Natural killer cell (primary cell): ENCODE measurements at regions not wholly inside any gene's neighbourhood (a gene's known extent, or its start where the extent isn't known, plus 50 kb on each side); places are given as distances from the start of the nearest gene placed in this dataset.

Experiments
- ATAC-seq, 3 donors: fragments of 150-1000 bp in 2 of 3; fragments of 200-7000 bp in 1 of 3; cut with Tn5 transposase; 1 replicate in 1 of 3; 2 replicates in 2 of 3; pipeline ENCODE4 v1.10.0; 2021; ENCODE audit warnings: mild to moderate bottlenecking in 2 of 3, moderate library complexity in 2 of 3
- DNase-seq, 2 donors: peaks; one replicate each; pipeline versions ENCODE4 v3.0.0 to v3.0.0-alpha.2; 2013 to 2021; ENCODE audit warnings: mixed read lengths in 1 of 2
- H3K27ac ChIP-seq: one replicate; pipeline ENCODE4 v1.5.1; 2013; ENCODE audit warnings: mild to moderate bottlenecking, low read length
- H3K27me3 ChIP-seq: one replicate; pipeline ENCODE4 v1.6.1; 2013; ENCODE audit warnings: low read length; ENCODE audit not compliant: control insufficient read depth, insufficient read depth
- H3K36me3 ChIP-seq: one replicate; pipeline ENCODE4 v1.6.1; 2013; ENCODE audit warnings: low read length; ENCODE audit not compliant: control insufficient read depth, insufficient read depth
- H3K4me1 ChIP-seq: one replicate; pipeline ENCODE4 v1.6.1; 2013; ENCODE audit warnings: low read length; ENCODE audit not compliant: control insufficient read depth, insufficient read depth
- H3K4me3 ChIP-seq: one replicate; pipeline ENCODE4 v1.5.1; 2013; ENCODE audit warnings: low read length
- H3K9me3 ChIP-seq: one replicate; pipeline ENCODE4 v1.6.1; 2013; ENCODE audit warnings: low read length; ENCODE audit not compliant: control insufficient read depth, insufficient read depth
- H3K27ac Mint-ChIP-seq, 2 donors: one replicate each; pipeline ENCODE4 v1.8.0; 2022; ENCODE audit warnings: mild to moderate bottlenecking in 2 of 2, mixed read lengths in 2 of 2, moderate library complexity in 1 of 2
- H3K27me3 Mint-ChIP-seq, 2 donors: one replicate each; pipeline ENCODE4 v1.8.0; 2022; ENCODE audit warnings: low read depth in 2 of 2, mixed read lengths in 2 of 2
- H3K36me3 Mint-ChIP-seq: one replicate; pipeline ENCODE4 v1.8.0; 2022; ENCODE audit warnings: mixed read lengths
- H3K4me1 Mint-ChIP-seq, 2 donors: one replicate each; pipeline ENCODE4 v1.8.0; 2022; ENCODE audit warnings: mixed read lengths in 2 of 2
- H3K4me3 Mint-ChIP-seq: one replicate; pipeline ENCODE4 v1.8.0; 2022; ENCODE audit warnings: mild to moderate bottlenecking, moderate library complexity, mixed read lengths
- H3K9me3 Mint-ChIP-seq, 2 donors: one replicate each; pipeline ENCODE4 v1.8.0; 2022; ENCODE audit warnings: mixed read lengths in 2 of 2
- CTCF ChIP-seq: fragments of 200-600 bp; IDR thresholded peaks from one replicate; pipeline ENCODE4 v1.8.0; 2022; ENCODE audit warnings: antibody characterized with exemption
- WGBS: methylation state at CpG from one replicate; pipeline ENCODE4 v1.1.7; 2013; ENCODE audit warnings: missing lambda C conversion rate; ENCODE audit not compliant: insufficient coverage; 5-methylcytosine and 5-hydroxymethylcytosine counted together
- intact Hi-C: fragments of 100-400 bp; cut with micrococcal nuclease; formaldehyde crosslinking; loops from one replicate; pipeline ENCODE4 v1.14.2; 2022

- H3K4me3 ChIP-seq = no peak overlapping the region
- Mint-ChIP-seq H3K27ac (no peak overlapping the region), H3K9me3 (peaks cover 8 to 11% of the 10 kb centered on the region in 2 donors), H3K4me3 (no peak overlapping the region), H3K4me1 (no peaks in the 10 kb centered on the region), H3K27me3 (no peaks in the 10 kb centered on the region), H3K36me3 (no peaks in the 10 kb centered on the region)
- no peak for TF ChIP-seq CTCF
- peaks cover 3% of the 10 kb centered on the region for H3K9me3 ChIP-seq
- no peak for ATAC-seq
- no peaks in the 10 kb centered on the region for H3K27me3 ChIP-seq
- no peaks in the 10 kb centered on the region for H3K4me1 ChIP-seq
- no peaks in the 10 kb centered on the region for H3K36me3 ChIP-seq
- intact Hi-C loops = no loop called here
- no peak for DNase-seq
- no peak overlapping the region for H3K27ac ChIP-seq
These were observed 1015.8 kb downstream of the SORCS3 start for GRCh38 chr10:105656856-105657255.

GRCh38 chr10:105650306-105650705, 1009.2 kb downstream of the SORCS3 start:
- peaks cover 10 to 14% of the 10 kb centered on the region in 2 donors for H3K9me3 Mint-ChIP-seq
- ATAC-seq = no peak
- Histone ChIP-seq H3K36me3 (no peaks in the 10 kb centered on the region), H3K27me3 (no peaks in the 10 kb centered on the region), H3K4me3 (no peak overlapping the region), H3K27ac (no peak overlapping the region), H3K4me1 (no peaks in the 10 kb centered on the region), H3K9me3 (no peaks in the 10 kb centered on the region)
- DNase-seq = no peak
- no peaks in the 10 kb centered on the region for H3K27me3 Mint-ChIP-seq
- TF ChIP-seq CTCF = no peak
- no peak overlapping the region for H3K27ac Mint-ChIP-seq
- no peaks in the 10 kb centered on the region for H3K4me1 Mint-ChIP-seq
- WGBS = 62% methylated on average over 3 of the region's 3 CpGs
- H3K36me3 Mint-ChIP-seq = no peaks in the 10 kb centered on the region
- intact Hi-C loops = no loop called here
- no peak overlapping the region for H3K4me3 Mint-ChIP-seq

GRCh38 chr10:105647354-105647753, 1006.3 kb downstream of the SORCS3 start:
- Mint-ChIP-seq H3K4me1 (no peaks in the 10 kb centered on the region), H3K9me3 (peaks cover 7 to 13% of the 10 kb centered on the region in 2 donors), H3K4me3 (no peak overlapping the region), H3K27me3 (no peaks in the 10 kb centered on the region), H3K27ac (no peak overlapping the region), H3K36me3 (no peaks in the 10 kb centered on the region)
- intact Hi-C loops = no loop called here
- H3K4me1 ChIP-seq = no peaks in the 10 kb centered on the region
- DNase-seq = no peak
- H3K4me3 ChIP-seq = no peak overlapping the region
- H3K36me3 ChIP-seq = no peaks in the 10 kb centered on the region
- H3K27me3 ChIP-seq = no peaks in the 10 kb centered on the region
- H3K27ac ChIP-seq = no peak overlapping the region
- no peaks in the 10 kb centered on the region for H3K9me3 ChIP-seq
- no CpG with 5 or more reads among the region's 1 CpG for WGBS
- no peak for TF ChIP-seq CTCF
- no peak for ATAC-seq

- Histone ChIP-seq H3K36me3 (no peaks in the 10 kb centered on the region), H3K4me1 (no peaks in the 10 kb centered on the region), H3K4me3 (no peak overlapping the region), H3K27ac (no peak overlapping the region), H3K9me3 (no peaks in the 10 kb centered on the region), H3K27me3 (no peaks in the 10 kb centered on the region)
- TF ChIP-seq CTCF = no peak
- Mint-ChIP-seq H3K27me3 (no peaks in the 10 kb centered on the region), H3K27ac (no peak overlapping the region), H3K36me3 (peaks cover 4% of the 10 kb centered on the region), H3K4me3 (no peak overlapping the region), H3K4me1 (no peaks in the 10 kb centered on the region), H3K9me3 (peaks cover 11 to 15% of the 10 kb centered on the region in 2 donors)
- 98% methylated on average over 2 of the region's 2 CpGs for WGBS
- no peak for DNase-seq
- ATAC-seq = no peak
- intact Hi-C loops = no loop called here
These were observed 1003.9 kb downstream of the SORCS3 start for GRCh38 chr10:105644978-105645377.
